ENCODE measurements at regions not wholly inside any gene's neighbourhood (a gene's known extent, or its start where the extent isn't known, plus 50 kb on each side); places are given as distances from the start of the nearest gene placed in this dataset.
"Not testable (repeated sequence)": the region's sequence is repeated elsewhere in the genome, so short reads cannot be mapped to it uniquely, and the experiment has no call there.

GRCh38 chr13:22939157-22939556 lies 241.6 kb upstream of the SGCG start:
- Histone ChIP-seq H3K4me3 (no peak overlapping the region), H3K4me1 (no peaks in the 10 kb centered on the region), H3K36me3 (no peaks in the 10 kb centered on the region), H3K9me3 (no peaks in the 10 kb centered on the region), H3K27ac (no peak overlapping the region), H3K27me3 (peaks cover 0 to 11% (median 0%) of the 10 kb centered on the region in 3 donors)
- intact Hi-C loops (cut with DNase I), result no loop called here
- WGBS, 2 donors, result 63 to 75% methylated on average over 3 of the region's 3 CpGs
- no peak for DNase-seq
- no peak for TF ChIP-seq CTCF (IDR thresholded peaks at IDR 0.05)
- TF ChIP-seq POLR2AphosphoS5 (IDR thresholded peaks at IDR 0.05), result no peak

GRCh38 chr13:22940090-22940710 lies 240.6 kb upstream of the SGCG start:
- Histone ChIP-seq H3K4me1 (no peaks in the 10 kb centered on the region), H3K27me3 (peaks cover 0 to 18% (median 0%) of the 10 kb centered on the region in 3 donors), H3K4me3 (no peak overlapping the region), H3K36me3 (no peaks in the 10 kb centered on the region), H3K27ac (no peak overlapping the region), H3K9me3 (no peaks in the 10 kb centered on the region)
- TF ChIP-seq CTCF (IDR thresholded peaks at IDR 0.05) (no peak), POLR2A (IDR thresholded peaks at IDR 0.05) (no peak), EP300 (IDR thresholded peaks at IDR 0.05) (no peak), POLR2AphosphoS5 (IDR thresholded peaks at IDR 0.05) (no peak)
- 85 to 90% methylated on average over 11 of the region's 11 CpGs for WGBS, 2 donors
- DNase-seq, result no peak
- intact Hi-C loops (cut with DNase I), result no loop called here

- Histone ChIP-seq H3K4me3 (no peak overlapping the region), H3K4me1 (no peaks in the 10 kb centered on the region), H3K27ac (no peak overlapping the region), H3K36me3 (no peaks in the 10 kb centered on the region), H3K9me3 (no peaks in the 10 kb centered on the region), H3K27me3 (peaks cover 0 to 18% (median 0%) of the 10 kb centered on the region in 3 donors)
- TF ChIP-seq POLR2A (IDR thresholded peaks at IDR 0.05) (no peak), CTCF (IDR thresholded peaks at IDR 0.05) (no peak), EP300 (IDR thresholded peaks at IDR 0.05) (no peak)
- WGBS, 2 donors, result 81 to 83% methylated on average over 14 of the region's 14 CpGs
- intact Hi-C loops (cut with DNase I), result no loop called here
- no peak for DNase-seq
These were observed 240.0 kb upstream of the SGCG start for GRCh38 chr13:22940736-22941135.

- H3K4me1 ChIP-seq; H3K36me3 ChIP-seq; H3K27ac ChIP-seq; DNase-seq; H3K9me3 ChIP-seq; intact Hi-C loops (cut with DNase I); H3K4me3 ChIP-seq: not testable (repeated sequence)
- 77 to 78% methylated on average over 7 of the region's 8 CpGs for WGBS, 2 donors
- H3K27me3 ChIP-seq, result peaks cover 0 to 18% (median 0%) of the 10 kb centered on the region in 3 donors
These were observed 239.3 kb upstream of the SGCG start for GRCh38 chr13:22941495-22941894.

GRCh38 chr13:22942831-22943230 lies 237.9 kb upstream of the SGCG start:
- H3K27ac ChIP-seq; H3K4me3 ChIP-seq; H3K36me3 ChIP-seq; H3K4me1 ChIP-seq; H3K9me3 ChIP-seq; DNase-seq; intact Hi-C loops (cut with DNase I): not testable (repeated sequence)
- H3K27me3 ChIP-seq, result peaks cover 0 to 18% (median 0%) of the 10 kb centered on the region in 3 donors
- WGBS, 2 donors, result 93% methylated on average over 13 of the region's 14 CpGs

GRCh38 chr13:22944378-22944777 lies 236.4 kb upstream of the SGCG start:
- Histone ChIP-seq H3K9me3 (no peaks in the 10 kb centered on the region), H3K27me3 (peaks cover 0 to 22% (median 0%) of the 10 kb centered on the region in 3 donors), H3K27ac (no peak overlapping the region), H3K4me1 (no peaks in the 10 kb centered on the region), H3K4me3 (no peak overlapping the region), H3K36me3 (no peaks in the 10 kb centered on the region)
- WGBS, 2 donors, result 88 to 89% methylated on average over 13 of the region's 13 CpGs
- TF ChIP-seq EP300 (IDR thresholded peaks at IDR 0.05), result no peak
- no peak for TF ChIP-seq CTCF (IDR thresholded peaks at IDR 0.05)
- no peak for TF ChIP-seq POLR2A (IDR thresholded peaks at IDR 0.05)
- TF ChIP-seq POLR2AphosphoS5 (IDR thresholded peaks at IDR 0.05), result no peak
- intact Hi-C loops (cut with DNase I), result no loop called here
- no peak for DNase-seq
